ENCODE measurements at regions not wholly inside any gene's neighbourhood (a gene's known extent, or its start where the extent isn't known, plus 50 kb on each side); places are given as distances from the start of the nearest gene placed in this dataset.

GRCh38 chr22:22946131-22946530 lies 58.5 kb downstream of the IGLL5 start:
- Mint-ChIP-seq H3K4me1 (ENCODE audit: low read depth) (peaks cover 92% of the 10 kb centered on the region), H3K27me3 (no peaks in the 10 kb centered on the region), H3K9me3 (no peaks in the 10 kb centered on the region), H3K36me3 (ENCODE audit: low read depth) (no peaks in the 10 kb centered on the region), H3K27ac (peak overlapping the region; percentile 94), H3K4me3 (no peak overlapping the region)
- intact Hi-C loops (cut with micrococcal nuclease) = no loop called here

GRCh38 chr22:22948651-22949571 lies 61.3 kb downstream of the IGLL5 start:
- Mint-ChIP-seq H3K27ac (peak overlapping the region; percentile 52), H3K4me3 (no peak overlapping the region), H3K27me3 (no peaks in the 10 kb centered on the region), H3K36me3 (ENCODE audit: low read depth) (no peaks in the 10 kb centered on the region), H3K9me3 (no peaks in the 10 kb centered on the region), H3K4me1 (ENCODE audit: low read depth) (peaks cover 95% of the 10 kb centered on the region)
- intact Hi-C loops (cut with micrococcal nuclease) = no loop called here

GRCh38 chr22:22949953-22950352 lies 62.3 kb downstream of the IGLL5 start:
- H3K9me3 Mint-ChIP-seq = no peaks in the 10 kb centered on the region
- H3K27me3 Mint-ChIP-seq = no peaks in the 10 kb centered on the region
- intact Hi-C loops (cut with micrococcal nuclease) = no loop called here
- no peaks in the 10 kb centered on the region for H3K36me3 Mint-ChIP-seq (ENCODE audit: low read depth)
- H3K27ac Mint-ChIP-seq = peak overlapping the region; percentile 22
- peaks cover 94% of the 10 kb centered on the region for H3K4me1 Mint-ChIP-seq (ENCODE audit: low read depth)
- no peak overlapping the region for H3K4me3 Mint-ChIP-seq

DNA sequence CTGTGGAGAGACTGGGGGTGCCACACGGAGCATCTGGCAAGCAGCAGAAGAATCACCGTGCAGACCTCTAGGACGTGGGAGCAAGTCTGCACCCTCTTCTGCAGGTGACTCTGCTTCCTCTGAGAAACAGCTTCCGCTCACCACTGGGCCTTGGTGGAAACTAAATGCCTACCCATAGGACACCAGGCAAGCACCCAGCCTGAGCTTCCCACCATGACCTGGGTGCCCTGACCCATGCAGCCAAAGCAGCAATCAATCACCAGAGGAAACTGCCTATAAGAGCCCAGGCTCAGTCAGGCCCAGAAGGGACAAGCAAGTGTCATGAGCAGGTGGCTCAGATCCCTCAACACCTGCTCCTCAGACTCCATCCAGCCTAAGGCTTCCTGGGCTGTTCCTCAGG lies 63.4 kb downstream of the IGLL5 start:
- intact Hi-C loops (cut with micrococcal nuclease) = no loop called here
- peaks cover 2% of the 10 kb centered on the region for H3K27me3 Mint-ChIP-seq
- peak overlapping the region; percentile 67 for H3K27ac Mint-ChIP-seq

GRCh38 chr22:22952531-22953280 lies 65.1 kb downstream of the IGLL5 start:
- Mint-ChIP-seq H3K27ac (peak overlapping the region; percentile 67), H3K4me1 (ENCODE audit: low read depth) (peaks cover 76% of the 10 kb centered on the region), H3K27me3 (peaks cover 6% of the 10 kb centered on the region), H3K4me3 (no peak overlapping the region), H3K36me3 (ENCODE audit: low read depth) (no peaks in the 10 kb centered on the region), H3K9me3 (no peaks in the 10 kb centered on the region)
- intact Hi-C loops (cut with micrococcal nuclease) = no loop called here

More for the DNA sequence above, 63.4 kb downstream of the IGLL5 start:
- Mint-ChIP-seq H3K4me3 (no peak overlapping the region), H3K36me3 (ENCODE audit: low read depth) (no peaks in the 10 kb centered on the region), H3K4me1 (ENCODE audit: low read depth) (peaks cover 89% of the 10 kb centered on the region), H3K9me3 (no peaks in the 10 kb centered on the region)

DNA sequence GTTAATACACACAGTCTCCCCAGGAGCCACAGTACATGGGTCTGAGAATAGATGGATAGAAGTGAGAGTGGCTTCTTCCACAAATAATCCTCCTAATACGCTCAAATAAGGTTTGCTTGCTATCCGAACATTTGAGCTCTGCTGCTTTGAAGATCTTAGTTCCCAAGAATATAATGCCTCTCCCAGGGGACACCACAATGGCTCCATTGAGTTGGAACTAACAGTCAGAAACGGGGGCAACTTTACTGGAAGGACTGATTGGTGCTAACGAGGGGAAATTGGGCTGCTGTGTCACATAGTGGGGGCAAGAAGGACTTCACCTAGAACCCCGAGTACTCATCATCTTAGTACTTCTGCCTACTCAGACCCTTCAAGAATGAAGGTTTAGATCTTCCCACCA lies 66.2 kb downstream of the IGLL5 start:
- Mint-ChIP-seq H3K9me3 (no peaks in the 10 kb centered on the region), H3K27me3 (peaks cover 10% of the 10 kb centered on the region), H3K4me1 (ENCODE audit: low read depth) (peaks cover 65% of the 10 kb centered on the region), H3K4me3 (no peak overlapping the region), H3K27ac (peak overlapping the region; percentile 67), H3K36me3 (ENCODE audit: low read depth) (no peaks in the 10 kb centered on the region)
- intact Hi-C loops (cut with micrococcal nuclease) = loop anchor here (2.0 kb wide), 1 partner anchor 105 kb away; no protein-coding TSS in a partner anchor

GRCh38 chr22:22954656-22955055 lies 67.0 kb downstream of the IGLL5 start:
- H3K27me3 Mint-ChIP-seq = peaks cover 14% of the 10 kb centered on the region
- H3K4me3 Mint-ChIP-seq = no peak overlapping the region
- peaks cover 56% of the 10 kb centered on the region for H3K4me1 Mint-ChIP-seq (ENCODE audit: low read depth)
- intact Hi-C loops (cut with micrococcal nuclease) = loop anchor here (2.0 to 5.0 kb wide), 2 partner anchors 106 to 167 kb away; no protein-coding TSS in a partner anchor
- H3K27ac Mint-ChIP-seq = no peak overlapping the region
- no peaks in the 10 kb centered on the region for H3K36me3 Mint-ChIP-seq (ENCODE audit: low read depth)
- no peaks in the 10 kb centered on the region for H3K9me3 Mint-ChIP-seq

DNA sequence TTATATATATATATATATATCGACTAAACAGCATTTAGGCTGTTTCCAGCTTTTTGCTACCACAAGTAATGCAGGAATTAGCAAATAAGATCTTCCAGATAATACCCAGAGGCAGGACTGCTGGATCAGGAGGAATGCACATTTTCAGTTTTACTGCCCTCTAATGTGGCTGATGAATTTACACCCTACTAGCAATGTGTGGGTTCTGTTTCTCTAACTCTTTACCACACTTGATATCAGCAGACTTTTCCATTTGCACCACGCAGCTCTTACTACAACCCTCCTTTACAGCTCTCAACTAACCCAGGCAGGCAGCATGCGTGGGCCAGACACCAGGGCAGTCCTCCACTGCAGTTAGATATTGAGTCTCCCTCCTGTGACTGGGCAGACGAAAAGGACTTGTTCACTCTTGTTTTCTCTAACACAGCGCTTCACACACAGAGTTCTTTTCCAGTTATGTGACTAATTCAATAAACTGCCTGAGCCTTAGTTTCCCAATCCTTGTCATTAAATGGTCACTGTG lies 67.7 kb downstream of the IGLL5 start:
- intact Hi-C loops (cut with micrococcal nuclease) = loop anchor here (2.0 to 5.0 kb wide), 2 partner anchors 107 to 168 kb away; no protein-coding TSS in a partner anchor

GRCh38 chr22:22955866-22956535 lies 68.4 kb downstream of the IGLL5 start:
- H3K27ac Mint-ChIP-seq = no peak overlapping the region
- intact Hi-C loops (cut with micrococcal nuclease) = loop anchor here (1.0 to 5.0 kb wide), 4 partner anchors 74 to 169 kb away; no protein-coding TSS in a partner anchor
- H3K27me3 Mint-ChIP-seq = peaks cover 14% of the 10 kb centered on the region
- no peaks in the 10 kb centered on the region for H3K36me3 Mint-ChIP-seq (ENCODE audit: low read depth)
- H3K4me1 Mint-ChIP-seq (ENCODE audit: low read depth) = peaks cover 43% of the 10 kb centered on the region
- H3K9me3 Mint-ChIP-seq = no peaks in the 10 kb centered on the region
- H3K4me3 Mint-ChIP-seq = no peak overlapping the region

More for the DNA sequence above, 67.7 kb downstream of the IGLL5 start:
- H3K9me3 Mint-ChIP-seq = no peaks in the 10 kb centered on the region
- no peaks in the 10 kb centered on the region for H3K36me3 Mint-ChIP-seq (ENCODE audit: low read depth)
- no peak overlapping the region for H3K27ac Mint-ChIP-seq
- peaks cover 14% of the 10 kb centered on the region for H3K27me3 Mint-ChIP-seq
- peaks cover 50% of the 10 kb centered on the region for H3K4me1 Mint-ChIP-seq (ENCODE audit: low read depth)
- H3K4me3 Mint-ChIP-seq = no peak overlapping the region

- Mint-ChIP-seq H3K9me3 (no peaks in the 10 kb centered on the region), H3K27me3 (peaks cover 20% of the 10 kb centered on the region), H3K27ac (no peak overlapping the region), H3K36me3 (ENCODE audit: low read depth) (no peaks in the 10 kb centered on the region), H3K4me1 (ENCODE audit: low read depth) (peaks cover 32% of the 10 kb centered on the region), H3K4me3 (no peak overlapping the region)
- intact Hi-C loops (cut with micrococcal nuclease) = loop anchor here (5.0 kb wide), 1 partner anchor 170 kb away; no protein-coding TSS in a partner anchor
Measured at GRCh38 chr22:22957090-22957489, 69.5 kb downstream of the IGLL5 start.

GRCh38 chr22:22958621-22959020 lies 71.0 kb downstream of the IGLL5 start:
- intact Hi-C loops (cut with micrococcal nuclease) = loop anchor here (1.0 to 5.0 kb wide), 2 partner anchors 170 to 171 kb away; no protein-coding TSS in a partner anchor
- Mint-ChIP-seq H3K27ac (no peak overlapping the region), H3K9me3 (no peaks in the 10 kb centered on the region), H3K27me3 (peaks cover 24% of the 10 kb centered on the region), H3K36me3 (ENCODE audit: low read depth) (no peaks in the 10 kb centered on the region), H3K4me3 (no peak overlapping the region), H3K4me1 (ENCODE audit: low read depth) (peaks cover 17% of the 10 kb centered on the region)

DNA sequence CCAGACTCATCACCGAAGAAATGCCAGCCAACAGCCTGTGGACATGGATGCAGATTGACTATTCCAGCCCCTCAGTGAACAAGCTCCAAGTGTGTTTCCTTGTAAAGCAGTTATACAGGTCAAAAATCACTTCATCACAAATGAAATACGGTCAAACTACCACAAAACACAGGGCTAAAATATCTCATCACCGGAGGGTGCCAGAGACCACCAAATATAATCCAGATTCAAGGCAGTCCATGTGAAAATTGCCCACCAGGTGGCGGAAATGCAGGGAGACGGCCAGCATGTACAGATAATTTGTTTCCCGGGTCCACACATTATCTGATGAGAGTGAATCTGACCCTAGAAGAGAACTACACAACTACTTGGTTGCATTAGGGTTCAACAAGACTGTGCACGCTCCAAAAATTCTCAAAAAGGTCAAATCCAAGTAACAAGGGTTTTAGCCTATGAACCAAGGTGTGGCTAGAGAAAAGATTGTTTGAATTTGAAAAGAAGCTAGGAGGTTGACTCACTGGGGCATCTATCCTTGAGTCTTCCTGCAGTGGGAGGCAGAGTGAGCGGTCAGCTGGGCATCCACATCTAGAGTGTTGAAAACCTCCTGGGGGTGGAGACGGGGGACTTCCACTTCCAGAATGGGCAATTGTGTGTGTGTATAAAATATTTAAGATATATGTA lies 71.7 kb downstream of the IGLL5 start:
- Mint-ChIP-seq H3K4me3 (no peak overlapping the region), H3K27ac (no peak overlapping the region), H3K4me1 (ENCODE audit: low read depth) (peaks cover 11% of the 10 kb centered on the region), H3K36me3 (ENCODE audit: low read depth) (no peaks in the 10 kb centered on the region), H3K9me3 (no peaks in the 10 kb centered on the region), H3K27me3 (peaks cover 31% of the 10 kb centered on the region)
- intact Hi-C loops (cut with micrococcal nuclease) = loop anchor here (1.0 to 5.0 kb wide), 2 partner anchors 169 to 172 kb away; no protein-coding TSS in a partner anchor

GRCh38 chr22:22960307-22960706 lies 72.7 kb downstream of the IGLL5 start:
- H3K27ac Mint-ChIP-seq = no peak overlapping the region
- H3K4me1 Mint-ChIP-seq (ENCODE audit: low read depth) = peaks cover 4% of the 10 kb centered on the region
- peaks cover 35% of the 10 kb centered on the region for H3K27me3 Mint-ChIP-seq

More at GRCh38 chr22:22960307-22960706, 72.7 kb downstream of the IGLL5 start:
- no peaks in the 10 kb centered on the region for H3K36me3 Mint-ChIP-seq (ENCODE audit: low read depth)
- intact Hi-C loops (cut with micrococcal nuclease) = no loop called here
- H3K9me3 Mint-ChIP-seq = no peaks in the 10 kb centered on the region
- no peak overlapping the region for H3K4me3 Mint-ChIP-seq
